DOHH2 (cell line): ENCODE measurements at regions not wholly inside any gene's neighbourhood (a gene's known extent, or its start where the extent isn't known, plus 50 kb on each side); places are given as distances from the start of the nearest gene placed in this dataset.
"Not testable (repeated sequence)": the region's sequence is repeated elsewhere in the genome, so short reads cannot be mapped to it uniquely, and the experiment has no call there.

Source experiments
- H3F3A ChIP-seq: fragments of 200-600 bp; sonication (generic), shearing (Covaris generic); 2 replicates; pipeline ENCODE4 v1.6.0; 2016; ENCODE audit warnings: antibody characterized with exemption, mild to moderate bottlenecking; ENCODE audit not compliant: control insufficient read depth, insufficient read depth
- H3K27ac ChIP-seq: fragments of 200-600 bp; sonication (generic); 2 replicates; pipeline ENCODE4 v1.5.1; 2014; ENCODE audit warnings: low read depth, mild to moderate bottlenecking, low read length, moderate library complexity
- H3K27me3 ChIP-seq: fragments of 200-600 bp; sonication (generic); 2 replicates; pipeline ENCODE4 v1.6.1; 2014; ENCODE audit warnings: mild to moderate bottlenecking, low read length, mixed read lengths; ENCODE audit not compliant: control insufficient read depth
- H3K36me3 ChIP-seq: fragments of 200-600 bp; sonication (generic); 2 replicates; pipeline ENCODE4 v1.6.1; 2014; ENCODE audit warnings: mild to moderate bottlenecking, low read length, moderate library complexity, mixed read lengths; ENCODE audit not compliant: control insufficient read depth
- H3K4me1 ChIP-seq: fragments of 200-600 bp; sonication (generic); 2 replicates; pipeline ENCODE4 v1.6.1; 2014; ENCODE audit warnings: mild to moderate bottlenecking, low read length, mixed read lengths; ENCODE audit not compliant: control insufficient read depth
- H3K4me2 ChIP-seq: fragments of 200-600 bp; sonication (generic); 2 replicates; pipeline ENCODE4 v1.6.0; 2014; ENCODE audit warnings: mild to moderate bottlenecking, low read length, moderate library complexity
- H3K4me3 ChIP-seq: fragments of 200-600 bp; sonication (generic); 2 replicates; pipeline ENCODE4 v1.5.1; 2014; ENCODE audit warnings: mild to moderate bottlenecking, low read length, mixed read lengths
- H3K79me2 ChIP-seq: fragments of 200-600 bp; sonication (generic); 2 replicates; pipeline ENCODE4 v1.6.1; 2014; ENCODE audit warnings: mild to moderate bottlenecking, low read length, mixed read lengths; ENCODE audit not compliant: control insufficient read depth
- H3K9me2 ChIP-seq: fragments of 200-600 bp; sonication (generic); replicated peaks from 2 replicates; pipeline ENCODE4 v1.6.1; 2014; ENCODE audit warnings: mild to moderate bottlenecking, low read length, mixed read lengths; ENCODE audit not compliant: control insufficient read depth
- H3K9me3 ChIP-seq: fragments of 200-600 bp; sonication (generic); 2 replicates; pipeline ENCODE4 v1.6.1; 2014; ENCODE audit warnings: antibody characterized with exemption, low read length, mixed read lengths; ENCODE audit not compliant: control insufficient read depth, insufficient read depth
- H4K20me1 ChIP-seq: fragments of 200-600 bp; sonication (generic); 2 replicates; pipeline ENCODE4 v1.6.0; 2014; ENCODE audit warnings: low read depth, mild to moderate bottlenecking, antibody characterized with exemption, low read length, moderate library complexity; ENCODE audit not compliant: control insufficient read depth, insufficient read depth
- CTCF ChIP-seq: fragments of 200-600 bp; sonication (generic); IDR thresholded peaks from one replicate; pipeline ENCODE4 v1.5.1; 2014; ENCODE audit warnings: antibody characterized with exemption, mild to moderate bottlenecking, low read depth, low read length; ENCODE audit not compliant: poor library complexity, severe bottlenecking
- EZH2phosphoT487 ChIP-seq: fragments of 200-600 bp; sonication (generic); IDR thresholded peaks from 2 replicates; pipeline ENCODE4 v1.6.1; 2017; ENCODE audit warnings: borderline replicate concordance, mild to moderate bottlenecking, antibody characterized with exemption, low read length, moderate library complexity, mixed read lengths

GRCh38 chr6:93848031-93848742 is 428.8 kb upstream of the EPHA7 start:
- no peaks in the 10 kb centered on the region for H3K9me2 ChIP-seq
- no peaks in the 10 kb centered on the region for H3K36me3 ChIP-seq
- no peaks in the 10 kb centered on the region for H3K9me3 ChIP-seq
- no peak overlapping the region for H3K27ac ChIP-seq
- H3K4me2 ChIP-seq: no peak overlapping the region
- H3K79me2 ChIP-seq: no peaks in the 10 kb centered on the region
- H3F3A ChIP-seq: no peaks in the 10 kb centered on the region
- no peaks in the 10 kb centered on the region for H3K4me1 ChIP-seq
- H4K20me1 ChIP-seq: no peaks in the 10 kb centered on the region
- no peaks in the 10 kb centered on the region for H3K27me3 ChIP-seq
- H3K4me3 ChIP-seq: no peak overlapping the region
- TF ChIP-seq CTCF (no peak), EZH2phosphoT487 (no peak)

GRCh38 chr6:93842178-93842577 is 422.8 kb upstream of the EPHA7 start:
- Histone ChIP-seq H3K27ac (no peak overlapping the region), H3K4me3 (no peak overlapping the region)

GRCh38 chr6:93835451-93836145 is 416.2 kb upstream of the EPHA7 start:
- not testable (repeated sequence) for H3K27me3 ChIP-seq, H3K9me2 ChIP-seq, H3K79me2 ChIP-seq, H3F3A ChIP-seq, H3K27ac ChIP-seq, H3K9me3 ChIP-seq, H3K36me3 ChIP-seq, H3K4me1 ChIP-seq, H4K20me1 ChIP-seq, H3K4me3 ChIP-seq, H3K4me2 ChIP-seq

More at GRCh38 chr6:93842178-93842577, 422.8 kb upstream of the EPHA7 start:
- Histone ChIP-seq H3K36me3 (no peaks in the 10 kb centered on the region), H3K9me3 (no peaks in the 10 kb centered on the region), H3K4me1 (no peaks in the 10 kb centered on the region), H3K4me2 (no peak overlapping the region), H3K79me2 (no peaks in the 10 kb centered on the region), H3F3A (no peaks in the 10 kb centered on the region), H3K9me2 (no peaks in the 10 kb centered on the region), H3K27me3 (no peaks in the 10 kb centered on the region), H4K20me1 (no peaks in the 10 kb centered on the region)
- TF ChIP-seq EZH2phosphoT487 (no peak), CTCF (no peak)

GRCh38 chr6:93835026-93835425 is 415.7 kb upstream of the EPHA7 start:
- not testable (repeated sequence) for H4K20me1 ChIP-seq, H3K9me2 ChIP-seq, H3F3A ChIP-seq, H3K27me3 ChIP-seq, H3K4me1 ChIP-seq, H3K9me3 ChIP-seq, H3K36me3 ChIP-seq, H3K27ac ChIP-seq, H3K79me2 ChIP-seq, H3K4me3 ChIP-seq, H3K4me2 ChIP-seq

- not testable (repeated sequence) for H3K79me2 ChIP-seq, H4K20me1 ChIP-seq, H3K9me2 ChIP-seq, H3K4me1 ChIP-seq, H3K36me3 ChIP-seq, H3K4me2 ChIP-seq, H3K27ac ChIP-seq, H3F3A ChIP-seq, H3K4me3 ChIP-seq, H3K9me3 ChIP-seq, H3K27me3 ChIP-seq
Measured at GRCh38 chr6:93833326-93833725, 414.0 kb upstream of the EPHA7 start.

GRCh38 chr6:93829757-93830156 is 410.4 kb upstream of the EPHA7 start:
- H3K9me3 ChIP-seq, H3F3A ChIP-seq, H3K36me3 ChIP-seq, H3K4me1 ChIP-seq, H3K4me3 ChIP-seq, H3K27ac ChIP-seq, H3K9me2 ChIP-seq, H3K79me2 ChIP-seq, H3K27me3 ChIP-seq, H4K20me1 ChIP-seq, H3K4me2 ChIP-seq: not testable (repeated sequence)
